ENCODE measurements at regions not wholly inside any gene's neighbourhood (a gene's known extent, or its start where the extent isn't known, plus 50 kb on each side); places are given as distances from the start of the nearest gene placed in this dataset.

DNA sequence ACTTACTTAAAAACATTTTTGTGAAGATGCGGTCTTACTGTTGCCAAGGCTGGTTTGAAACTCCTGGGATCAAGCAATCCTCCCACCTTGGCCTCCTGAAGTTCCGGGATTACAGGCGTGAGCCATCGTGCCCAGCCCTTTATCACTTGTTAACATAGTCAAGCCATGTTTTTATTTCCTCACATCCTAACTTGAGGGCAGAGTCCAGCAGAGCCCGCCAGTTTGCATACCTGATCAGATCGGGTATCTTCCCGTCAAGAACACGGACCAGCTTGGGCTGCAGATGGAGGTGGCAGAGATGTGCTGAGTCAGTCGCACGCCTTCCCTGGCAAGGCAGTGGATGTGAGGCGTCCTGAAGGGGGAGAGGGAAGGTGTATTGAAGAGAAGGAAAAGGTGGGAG, 447.3 kb upstream of the USP9Y start:
- TF ChIP-seq, protein P1, sequence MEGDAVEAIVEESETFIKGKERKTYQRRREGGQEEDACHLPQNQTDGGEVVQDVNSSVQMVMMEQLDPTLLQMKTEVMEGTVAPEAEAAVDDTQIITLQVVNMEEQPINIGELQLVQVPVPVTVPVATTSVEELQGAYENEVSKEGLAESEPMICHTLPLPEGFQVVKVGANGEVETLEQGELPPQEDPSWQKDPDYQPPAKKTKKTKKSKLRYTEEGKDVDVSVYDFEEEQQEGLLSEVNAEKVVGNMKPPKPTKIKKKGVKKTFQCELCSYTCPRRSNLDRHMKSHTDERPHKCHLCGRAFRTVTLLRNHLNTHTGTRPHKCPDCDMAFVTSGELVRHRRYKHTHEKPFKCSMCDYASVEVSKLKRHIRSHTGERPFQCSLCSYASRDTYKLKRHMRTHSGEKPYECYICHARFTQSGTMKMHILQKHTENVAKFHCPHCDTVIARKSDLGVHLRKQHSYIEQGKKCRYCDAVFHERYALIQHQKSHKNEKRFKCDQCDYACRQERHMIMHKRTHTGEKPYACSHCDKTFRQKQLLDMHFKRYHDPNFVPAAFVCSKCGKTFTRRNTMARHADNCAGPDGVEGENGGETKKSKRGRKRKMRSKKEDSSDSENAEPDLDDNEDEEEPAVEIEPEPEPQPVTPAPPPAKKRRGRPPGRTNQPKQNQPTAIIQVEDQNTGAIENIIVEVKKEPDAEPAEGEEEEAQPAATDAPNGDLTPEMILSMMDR (IDR thresholded peaks at IDR 0.05; ENCODE audit: insufficient read depth, low read length, severe bottlenecking): no peak
- no peak overlapping the region for H3K4me3 ChIP-seq (ENCODE audit: low read depth, low read length)
- FAIRE-seq (no peak), DNase-seq (ENCODE audit: low read depth) (no peak)
- no peaks in the 10 kb centered on the region for H3K36me3 ChIP-seq (ENCODE audit: control insufficient read depth, insufficient read depth, low read length)
- H3K27me3 ChIP-seq (ENCODE audit: control insufficient read depth, insufficient read depth, low read length): no peaks in the 10 kb centered on the region

DNA sequence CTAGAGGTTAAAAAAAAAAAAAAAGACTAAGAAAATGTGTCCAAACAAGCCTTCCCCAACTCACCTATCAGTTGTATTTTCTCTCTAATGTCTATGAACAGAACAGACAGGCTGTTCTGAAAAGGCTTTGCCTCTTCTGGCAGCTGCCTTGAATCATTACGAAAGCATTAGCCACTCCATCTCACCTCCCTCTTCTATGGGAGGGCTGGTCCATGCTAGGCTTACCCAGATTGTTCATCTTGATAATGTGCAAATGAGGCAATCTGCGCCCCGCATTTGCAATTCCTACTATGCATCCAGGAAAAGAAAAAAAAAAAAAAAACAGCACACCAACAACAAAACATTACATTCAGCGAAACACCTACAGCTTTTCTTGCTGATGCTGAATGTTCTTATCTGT, 429.9 kb upstream of the USP9Y start:
- H3K4me3 ChIP-seq (ENCODE audit: low read depth, low read length): no peak overlapping the region
- FAIRE-seq (no peak), DNase-seq (ENCODE audit: low read depth) (no peak)

DNA sequence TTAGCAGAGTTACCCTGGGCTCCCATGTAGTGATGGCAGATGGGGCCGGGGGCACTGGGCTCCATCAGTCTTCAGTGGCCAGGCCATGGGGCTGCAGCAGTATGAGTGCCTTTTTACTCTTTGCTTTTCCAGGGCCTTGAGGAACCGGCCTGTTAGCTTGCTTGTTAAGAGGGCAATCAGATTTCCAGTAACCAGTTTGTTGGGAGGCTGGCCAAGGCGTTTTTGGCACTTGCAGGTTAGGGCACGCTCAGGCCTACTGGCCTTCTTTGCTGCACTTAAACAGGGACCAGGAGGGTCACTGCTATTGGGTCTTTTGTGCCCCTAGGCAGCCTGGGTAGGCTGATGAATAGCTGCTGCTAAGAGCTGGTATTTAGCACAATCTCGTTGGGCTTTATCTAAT, 415.4 kb upstream of the USP9Y start:
- no peak overlapping the region for H3K4me3 ChIP-seq (ENCODE audit: low read depth, low read length)
- FAIRE-seq (no peak), DNase-seq (ENCODE audit: low read depth) (peak; percentile 25)
- TF ChIP-seq, protein P1 (IDR thresholded peaks at IDR 0.05; ENCODE audit: insufficient read depth, low read length, severe bottlenecking): no peak
- no peaks in the 10 kb centered on the region for H3K27me3 ChIP-seq (ENCODE audit: control insufficient read depth, insufficient read depth, low read length)
- no peaks in the 10 kb centered on the region for H3K36me3 ChIP-seq (ENCODE audit: control insufficient read depth, insufficient read depth, low read length)

More for the DNA sequence above, 429.9 kb upstream of the USP9Y start:
- Histone ChIP-seq H3K27me3 (ENCODE audit: control insufficient read depth, insufficient read depth, low read length) (no peaks in the 10 kb centered on the region), H3K36me3 (ENCODE audit: control insufficient read depth, insufficient read depth, low read length) (no peaks in the 10 kb centered on the region)
- TF ChIP-seq, protein P1 (IDR thresholded peaks at IDR 0.05; ENCODE audit: insufficient read depth, low read length, severe bottlenecking): no peak

DNA sequence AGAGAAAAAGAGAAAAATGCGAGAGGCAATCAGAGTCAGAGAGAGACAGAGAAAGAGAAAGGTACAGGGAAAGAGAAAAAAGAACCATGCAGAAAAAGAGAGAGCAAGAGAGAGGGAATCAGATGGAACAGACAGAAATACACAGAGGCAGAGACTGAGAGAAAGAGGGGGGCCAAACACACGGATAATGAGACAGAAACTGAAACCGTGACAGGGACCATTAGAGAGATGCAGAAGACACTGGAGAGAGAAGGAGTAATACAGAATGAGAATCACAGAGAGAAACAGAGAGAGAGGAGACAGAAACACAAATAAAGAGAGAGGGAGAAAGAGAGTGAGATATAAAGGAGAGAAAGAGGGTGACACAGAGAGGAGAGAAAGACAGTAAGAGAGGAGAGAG, 412.1 kb upstream of the USP9Y start:
- TF ChIP-seq, protein P1 (IDR thresholded peaks at IDR 0.05; ENCODE audit: insufficient read depth, low read length, severe bottlenecking): no peak
- Histone ChIP-seq H3K27me3 (ENCODE audit: control insufficient read depth, insufficient read depth, low read length) (no peaks in the 10 kb centered on the region), H3K36me3 (ENCODE audit: control insufficient read depth, insufficient read depth, low read length) (no peaks in the 10 kb centered on the region), H3K4me3 (ENCODE audit: low read depth, low read length) (no peak overlapping the region)
- FAIRE-seq (no peak), DNase-seq (ENCODE audit: low read depth) (no peak)

DNA sequence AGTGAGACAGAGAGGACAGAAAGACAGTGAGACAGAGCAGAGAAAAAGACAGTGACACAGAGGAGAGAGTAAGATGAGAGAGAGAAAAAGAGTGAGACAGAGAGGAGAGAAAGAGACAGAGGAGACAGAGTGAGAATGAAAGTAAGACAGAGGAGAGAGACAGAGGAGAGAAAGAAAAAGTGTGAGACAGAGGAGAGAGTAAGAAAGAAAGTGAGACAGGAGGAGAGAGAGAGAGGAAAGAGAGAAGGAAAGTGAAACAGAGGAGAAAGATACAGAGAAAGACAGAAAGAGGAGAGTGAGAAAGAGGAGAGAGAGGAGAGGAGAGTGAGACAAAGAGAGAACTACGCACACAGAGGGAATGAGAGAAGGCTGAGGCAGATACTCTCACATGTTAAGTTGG, 411.6 kb upstream of the USP9Y start:
- no peak for FAIRE-seq
- no peak for DNase-seq (ENCODE audit: low read depth)
- H3K36me3 ChIP-seq (ENCODE audit: control insufficient read depth, insufficient read depth, low read length): no peaks in the 10 kb centered on the region
- TF ChIP-seq, protein P1 (IDR thresholded peaks at IDR 0.05; ENCODE audit: insufficient read depth, low read length, severe bottlenecking): no peak
- no peak overlapping the region for H3K4me3 ChIP-seq (ENCODE audit: low read depth, low read length)
- no peaks in the 10 kb centered on the region for H3K27me3 ChIP-seq (ENCODE audit: control insufficient read depth, insufficient read depth, low read length)

DNA sequence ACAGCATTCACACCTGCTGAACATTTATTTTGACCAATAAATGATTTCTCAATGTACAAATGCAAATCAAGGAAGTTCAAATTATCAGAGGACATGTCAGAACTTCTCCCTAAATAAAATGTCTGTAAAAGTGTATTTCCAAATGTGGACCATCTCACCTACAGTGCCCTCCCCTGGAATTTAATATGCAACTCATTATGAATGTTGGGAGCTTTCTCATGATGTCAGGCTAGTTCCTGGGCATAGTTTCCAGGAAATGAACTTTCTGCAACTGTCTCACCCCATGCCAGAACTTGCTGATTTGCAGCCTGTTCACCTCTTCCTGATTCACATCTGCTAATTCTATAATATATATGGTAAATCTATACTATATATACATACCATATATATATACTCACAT, 408.5 kb upstream of the USP9Y start:
- FAIRE-seq (no peak), DNase-seq (ENCODE audit: low read depth) (peak; percentile 70)
- no peaks in the 10 kb centered on the region for H3K36me3 ChIP-seq (ENCODE audit: control insufficient read depth, insufficient read depth, low read length)
- H3K4me3 ChIP-seq (ENCODE audit: low read depth, low read length): no peak overlapping the region
- H3K27me3 ChIP-seq (ENCODE audit: control insufficient read depth, insufficient read depth, low read length): no peaks in the 10 kb centered on the region
- TF ChIP-seq, protein P1 (IDR thresholded peaks at IDR 0.05; ENCODE audit: insufficient read depth, low read length, severe bottlenecking): no peak
